ENCODE measurements at regions not wholly inside any gene's neighbourhood (a gene's known extent, or its start where the extent isn't known, plus 50 kb on each side); places are given as distances from the start of the nearest gene placed in this dataset.

DNA sequence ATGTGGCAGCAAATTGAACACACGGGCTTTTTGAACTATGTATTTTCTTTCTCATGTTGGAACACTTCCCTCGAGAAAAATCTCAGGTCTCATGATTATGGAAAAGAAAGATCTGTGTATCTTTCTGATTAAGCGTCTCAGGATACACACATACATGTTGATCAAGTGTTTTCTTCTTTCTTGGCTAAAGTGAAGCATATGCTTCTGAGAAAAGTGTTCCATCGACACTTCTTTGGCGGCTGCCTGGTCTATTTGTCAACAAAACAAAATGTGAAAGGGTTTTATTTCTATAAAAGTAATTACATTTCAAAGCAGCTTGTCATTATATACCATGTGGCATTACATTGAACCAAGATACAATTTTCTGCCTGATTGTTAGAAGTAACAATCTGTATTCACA, 157.5 kb downstream of the DLEU7 start:
- no peak overlapping the region for H3K4me3 ChIP-seq (ENCODE audit: insufficient read depth, low read length)
- no peaks in the 10 kb centered on the region for H3K79me2 ChIP-seq (ENCODE audit: insufficient read depth, low read length)
- no peak for DNase-seq (ENCODE audit: insufficient read length, low spot score, missing footprints)
- no peaks in the 10 kb centered on the region for H4K20me1 ChIP-seq (ENCODE audit: insufficient read depth, low read length)
- TF ChIP-seq, protein P1, sequence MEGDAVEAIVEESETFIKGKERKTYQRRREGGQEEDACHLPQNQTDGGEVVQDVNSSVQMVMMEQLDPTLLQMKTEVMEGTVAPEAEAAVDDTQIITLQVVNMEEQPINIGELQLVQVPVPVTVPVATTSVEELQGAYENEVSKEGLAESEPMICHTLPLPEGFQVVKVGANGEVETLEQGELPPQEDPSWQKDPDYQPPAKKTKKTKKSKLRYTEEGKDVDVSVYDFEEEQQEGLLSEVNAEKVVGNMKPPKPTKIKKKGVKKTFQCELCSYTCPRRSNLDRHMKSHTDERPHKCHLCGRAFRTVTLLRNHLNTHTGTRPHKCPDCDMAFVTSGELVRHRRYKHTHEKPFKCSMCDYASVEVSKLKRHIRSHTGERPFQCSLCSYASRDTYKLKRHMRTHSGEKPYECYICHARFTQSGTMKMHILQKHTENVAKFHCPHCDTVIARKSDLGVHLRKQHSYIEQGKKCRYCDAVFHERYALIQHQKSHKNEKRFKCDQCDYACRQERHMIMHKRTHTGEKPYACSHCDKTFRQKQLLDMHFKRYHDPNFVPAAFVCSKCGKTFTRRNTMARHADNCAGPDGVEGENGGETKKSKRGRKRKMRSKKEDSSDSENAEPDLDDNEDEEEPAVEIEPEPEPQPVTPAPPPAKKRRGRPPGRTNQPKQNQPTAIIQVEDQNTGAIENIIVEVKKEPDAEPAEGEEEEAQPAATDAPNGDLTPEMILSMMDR (IDR thresholded peaks at IDR 0.05; ENCODE audit: extremely low read depth, low read depth, low read length), result no peak
- no peak overlapping the region for H3K4me2 ChIP-seq (ENCODE audit: insufficient read depth, low read length)
- no peaks in the 10 kb centered on the region for H3K9me3 ChIP-seq (ENCODE audit: low read depth, low read length)
- H2AFZ ChIP-seq (ENCODE audit: low read length), result no peak overlapping the region
- peaks cover 8% of the 10 kb centered on the region for H3K4me1 ChIP-seq (ENCODE audit: insufficient read depth, low read length)
- H3K36me3 ChIP-seq (ENCODE audit: insufficient read depth, low read length), result no peaks in the 10 kb centered on the region
- H3K27me3 ChIP-seq (ENCODE audit: insufficient read depth, low read length), result no peaks in the 10 kb centered on the region
- H3K27ac ChIP-seq (ENCODE audit: low read depth, low read length), result no peak overlapping the region

DNA sequence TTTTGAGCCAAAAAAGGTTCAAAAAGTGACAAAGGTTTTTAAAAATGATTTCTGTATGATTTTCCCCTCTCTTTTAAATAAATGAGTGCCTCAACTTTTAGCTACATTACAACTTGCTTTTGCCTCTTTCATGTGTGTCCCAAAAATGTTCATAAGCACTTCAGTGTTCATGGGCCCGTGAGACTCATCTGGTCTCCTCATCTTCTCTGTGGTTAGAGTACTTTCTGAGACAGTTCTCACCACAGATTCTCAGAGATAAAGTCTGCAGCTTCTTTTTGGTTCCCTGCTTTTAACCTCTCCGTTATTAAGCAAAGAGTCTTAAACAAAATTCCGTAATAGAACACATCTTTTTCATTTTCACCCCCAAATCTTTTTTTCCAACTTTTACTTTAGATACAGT, 156.9 kb downstream of the DLEU7 start:
- DNase-seq (ENCODE audit: insufficient read length, low spot score, missing footprints), result no peak
- Histone ChIP-seq H3K27me3 (ENCODE audit: insufficient read depth, low read length) (no peaks in the 10 kb centered on the region), H3K4me1 (ENCODE audit: insufficient read depth, low read length) (peaks cover 14% of the 10 kb centered on the region), H3K27ac (ENCODE audit: low read depth, low read length) (no peak overlapping the region), H2AFZ (ENCODE audit: low read length) (no peak overlapping the region), H3K4me2 (ENCODE audit: insufficient read depth, low read length) (no peak overlapping the region), H3K36me3 (ENCODE audit: insufficient read depth, low read length) (no peaks in the 10 kb centered on the region), H3K4me3 (ENCODE audit: insufficient read depth, low read length) (no peak overlapping the region), H4K20me1 (ENCODE audit: insufficient read depth, low read length) (no peaks in the 10 kb centered on the region), H3K9me3 (ENCODE audit: low read depth, low read length) (no peaks in the 10 kb centered on the region), H3K79me2 (ENCODE audit: insufficient read depth, low read length) (no peaks in the 10 kb centered on the region)
- TF ChIP-seq, protein P1 (IDR thresholded peaks at IDR 0.05; ENCODE audit: extremely low read depth, low read depth, low read length), result no peak

DNA sequence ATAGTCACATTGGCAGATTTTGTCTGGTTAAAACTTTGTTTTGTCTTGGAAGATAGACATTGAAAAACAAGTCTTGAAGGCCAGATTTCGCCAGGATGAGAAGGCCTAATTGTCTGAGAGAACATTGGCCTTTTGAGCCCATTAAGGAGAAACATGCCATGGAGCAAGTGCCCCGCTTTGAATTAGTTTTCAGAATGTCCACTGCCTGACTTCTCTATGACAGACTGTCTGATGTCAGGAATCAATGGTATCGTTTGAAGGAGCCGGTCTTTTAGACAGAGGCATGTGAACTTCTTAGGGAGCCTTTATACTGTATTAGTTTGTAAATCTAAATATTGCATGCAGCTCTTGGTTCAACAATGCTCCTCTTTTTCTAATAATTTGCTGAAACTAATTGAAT, 155.9 kb downstream of the DLEU7 start:
- no peak overlapping the region for H2AFZ ChIP-seq (ENCODE audit: low read length)
- TF ChIP-seq, protein P1 (IDR thresholded peaks at IDR 0.05; ENCODE audit: extremely low read depth, low read depth, low read length), result no peak
- no peak for DNase-seq (ENCODE audit: insufficient read length, low spot score, missing footprints)
- H3K9me3 ChIP-seq (ENCODE audit: low read depth, low read length), result no peaks in the 10 kb centered on the region
- no peak overlapping the region for H3K4me2 ChIP-seq (ENCODE audit: insufficient read depth, low read length)
- H4K20me1 ChIP-seq (ENCODE audit: insufficient read depth, low read length), result no peaks in the 10 kb centered on the region
- no peaks in the 10 kb centered on the region for H3K79me2 ChIP-seq (ENCODE audit: insufficient read depth, low read length)
- no peak overlapping the region for H3K27ac ChIP-seq (ENCODE audit: low read depth, low read length)
- no peak overlapping the region for H3K4me3 ChIP-seq (ENCODE audit: insufficient read depth, low read length)
- H3K36me3 ChIP-seq (ENCODE audit: insufficient read depth, low read length), result no peaks in the 10 kb centered on the region
- H3K27me3 ChIP-seq (ENCODE audit: insufficient read depth, low read length), result no peaks in the 10 kb centered on the region
- peaks cover 22% of the 10 kb centered on the region for H3K4me1 ChIP-seq (ENCODE audit: insufficient read depth, low read length)

DNA sequence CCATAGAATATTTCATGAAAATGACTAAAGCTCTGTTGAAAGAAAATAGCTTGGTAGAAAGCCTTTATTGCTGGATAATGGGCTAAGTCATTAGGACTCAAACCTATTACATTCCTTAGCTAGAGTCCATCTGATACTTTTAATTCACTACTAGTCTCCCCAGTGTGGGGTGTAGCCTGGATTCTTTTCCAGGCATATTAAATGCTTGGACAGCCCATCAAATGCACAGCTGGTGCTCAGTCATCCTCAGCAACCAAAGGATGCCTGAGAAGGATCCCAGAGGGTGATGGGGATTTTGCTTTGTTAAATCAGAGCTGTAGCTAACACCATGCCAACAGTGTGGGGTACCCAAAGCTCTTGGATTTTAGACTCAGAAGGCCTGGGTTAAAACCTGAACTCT, 153.5 kb downstream of the DLEU7 start:
- no peaks in the 10 kb centered on the region for H3K79me2 ChIP-seq (ENCODE audit: insufficient read depth, low read length)
- H3K4me2 ChIP-seq (ENCODE audit: insufficient read depth, low read length), result no peak overlapping the region
- H3K9me3 ChIP-seq (ENCODE audit: low read depth, low read length), result no peaks in the 10 kb centered on the region
- H3K27ac ChIP-seq (ENCODE audit: low read depth, low read length), result no peak overlapping the region
- no peaks in the 10 kb centered on the region for H3K36me3 ChIP-seq (ENCODE audit: insufficient read depth, low read length)
- peaks cover 36% of the 10 kb centered on the region for H3K4me1 ChIP-seq (ENCODE audit: insufficient read depth, low read length)
- H3K4me3 ChIP-seq (ENCODE audit: insufficient read depth, low read length), result no peak overlapping the region
- no peaks in the 10 kb centered on the region for H3K27me3 ChIP-seq (ENCODE audit: insufficient read depth, low read length)
- no peaks in the 10 kb centered on the region for H4K20me1 ChIP-seq (ENCODE audit: insufficient read depth, low read length)
- no peak for DNase-seq (ENCODE audit: insufficient read length, low spot score, missing footprints)
- TF ChIP-seq, protein P1 (IDR thresholded peaks at IDR 0.05; ENCODE audit: extremely low read depth, low read depth, low read length), result no peak
- H2AFZ ChIP-seq (ENCODE audit: low read length), result no peak overlapping the region

Measured in osteoblast (primary cell).